Omental fat pad (tissue), 3 donors: ENCODE measurements at regions not wholly inside any gene's neighbourhood (a gene's known extent, or its start where the extent isn't known, plus 50 kb on each side); places are given as distances from the start of the nearest gene placed in this dataset.

Source experiments
- ATAC-seq: fragments of 150-250 bp; one replicate; pipeline ENCODE4 v1.9.1; 2016; ENCODE audit warnings: mild to moderate bottlenecking, moderate library complexity; ENCODE audit not compliant: low FRiP score
- DNase-seq: peaks from one replicate; pipeline ENCODE4 v3.0.0-alpha.2; 2019; ENCODE audit warnings: low spot score
- CTCF ChIP-seq, 3 donors: fragments of 450-650 bp; IDR thresholded peaks; one replicate each; pipeline ENCODE4 v1.5.1; 2016 to 2017; ENCODE audit warnings: antibody characterized with exemption in 3 of 3, mild to moderate bottlenecking in 3 of 3, moderate library complexity in 2 of 3

GRCh38 chr2:142222715-142223114 is 91.9 kb upstream of the LRP1B start:
- TF ChIP-seq CTCF (IDR thresholded peaks at IDR 0.05) = no peak
- DNase-seq (no peak), ATAC-seq (no peak)

GRCh38 chr2:142220901-142221300 is 90.1 kb upstream of the LRP1B start:
- no peak for DNase-seq
- ATAC-seq = no peak
- TF ChIP-seq CTCF (IDR thresholded peaks at IDR 0.05) = no peak

GRCh38 chr2:142220239-142220638 is 89.4 kb upstream of the LRP1B start:
- ATAC-seq = no peak
- DNase-seq = no peak
- TF ChIP-seq CTCF (IDR thresholded peaks at IDR 0.05) = no peak

- DNase-seq (no peak), ATAC-seq (no peak)
Observed at GRCh38 chr2:142218471-142218870, 87.7 kb upstream of the LRP1B start.

GRCh38 chr2:142217804-142218203 is 87.0 kb upstream of the LRP1B start:
- no peak for ATAC-seq
- DNase-seq = no peak
- no peak for TF ChIP-seq CTCF (IDR thresholded peaks at IDR 0.05)

More at GRCh38 chr2:142218471-142218870, 87.7 kb upstream of the LRP1B start:
- no peak for TF ChIP-seq CTCF (IDR thresholded peaks at IDR 0.05)

GRCh38 chr2:142200062-142200461 is 69.2 kb upstream of the LRP1B start:
- ATAC-seq = no peak
- DNase-seq = no peak
- no peak for TF ChIP-seq CTCF (IDR thresholded peaks at IDR 0.05)

GRCh38 chr2:142199073-142199472 is 68.3 kb upstream of the LRP1B start:
- no peak for TF ChIP-seq CTCF (IDR thresholded peaks at IDR 0.05)
- DNase-seq = no peak

More at GRCh38 chr2:142199073-142199472, 68.3 kb upstream of the LRP1B start:
- ATAC-seq = no peak
